HFF-Myc (cell line): ENCODE measurements at regions not wholly inside any gene's neighbourhood (a gene's known extent, or its start where the extent isn't known, plus 50 kb on each side); places are given as distances from the start of the nearest gene placed in this dataset.

Source experiments
- DNase-seq: peaks from one replicate; pipeline ENCODE4 v3.0.0-alpha.2; 2011; ENCODE audit warnings: low read depth; ENCODE audit errors: extremely low read depth
- H3K4me3 ChIP-seq: replicated peaks from 2 replicates; pipeline ENCODE4 v1.5.1; 2011; ENCODE audit warnings: low read depth, mild to moderate bottlenecking, control low read depth, low read length
- CTCF ChIP-seq: IDR thresholded peaks from 2 replicates; pipeline ENCODE4 v1.5.1; 2012; ENCODE audit warnings: mild to moderate bottlenecking, low read depth, low read length, control low read depth; ENCODE audit errors: missing control alignments

GRCh38 chr2:199019898-199020507, 437.7 kb downstream of the SATB2 start:
- TF ChIP-seq CTCF, result peak; percentile 65
- DNase-seq, result peak; percentile 31
- no peak overlapping the region for H3K4me3 ChIP-seq

- no peak overlapping the region for H3K4me3 ChIP-seq
These were observed 438.9 kb downstream of the SATB2 start for GRCh38 chr2:199018826-199019225.

GRCh38 chr2:199015072-199015471, 442.7 kb downstream of the SATB2 start:
- no peak for TF ChIP-seq CTCF
- no peak for DNase-seq
- H3K4me3 ChIP-seq, result no peak overlapping the region

More at GRCh38 chr2:199018826-199019225, 438.9 kb downstream of the SATB2 start:
- TF ChIP-seq CTCF, result no peak
- peak; percentile 9 for DNase-seq

- TF ChIP-seq CTCF, result no peak
- H3K4me3 ChIP-seq, result no peak overlapping the region
- no peak for DNase-seq
These were observed 443.5 kb downstream of the SATB2 start for GRCh38 chr2:199014226-199014625.

- no peak for DNase-seq
- TF ChIP-seq CTCF, result no peak
- H3K4me3 ChIP-seq, result no peak overlapping the region
These were observed 445.8 kb downstream of the SATB2 start for GRCh38 chr2:199011908-199012307.

- no peak overlapping the region for H3K4me3 ChIP-seq
- no peak for TF ChIP-seq CTCF
- DNase-seq, result no peak
These were observed 463.1 kb downstream of the SATB2 start for GRCh38 chr2:198994678-198995077.

- no peak for TF ChIP-seq CTCF
- H3K4me3 ChIP-seq, result no peak overlapping the region
- DNase-seq, result no peak
These were observed 466.3 kb downstream of the SATB2 start for GRCh38 chr2:198991431-198991830.
